Activated CD8-positive, alpha-beta memory T cell treated with anti-CD3 and anti-CD28 coated beads for 36 hours (primary cell): ENCODE measurements at regions not wholly inside any gene's neighbourhood (a gene's known extent, or its start where the extent isn't known, plus 50 kb on each side); places are given as distances from the start of the nearest gene placed in this dataset.

Experiments
- CTCF ChIA-PET: fragments of 350-600 bp; sonication (Branson Sonifier 250); formaldehyde crosslinking; loops from one replicate; lab custom pipeline; 2021; ENCODE audit warnings: antibody characterized with exemption; lab: Charles Lee
- POLR2A ChIA-PET: fragments of 350-600 bp; sonication (Branson Sonifier 250); formaldehyde crosslinking; loops from one replicate; lab custom pipeline; 2021; ENCODE audit warnings: antibody characterized with exemption; lab: Charles Lee

- ChIA-PET CTCF (no interaction called here), POLR2A (no interaction called here)
These were observed 135.9 kb downstream of the PAH start for GRCh38 chr12:102781117-102781516.

- POLR2A ChIA-PET = no interaction called here
- CTCF ChIA-PET = no interaction called here
These were observed 141.0 kb downstream of the PAH start for GRCh38 chr12:102776041-102776440.

- ChIA-PET CTCF (no interaction called here), POLR2A (no interaction called here)
These were observed 147.6 kb downstream of the PAH start for GRCh38 chr12:102769323-102769916.

- POLR2A ChIA-PET = no interaction called here
- CTCF ChIA-PET = no interaction called here
These were observed 150.1 kb downstream of the PAH start for GRCh38 chr12:102766961-102767360.

GRCh38 chr12:102765736-102766135 is 151.3 kb downstream of the PAH start:
- CTCF ChIA-PET = no interaction called here
- POLR2A ChIA-PET = no interaction called here

GRCh38 chr12:102763471-102763870 is 153.6 kb downstream of the PAH start:
- ChIA-PET POLR2A (no interaction called here), CTCF (interaction anchor here (1.2 kb wide), 1 partner anchor 10 kb away, joined by 6 read pairs; no protein-coding TSS in a partner anchor)

- POLR2A ChIA-PET = no interaction called here
These were observed 154.0 kb downstream of the PAH start for GRCh38 chr12:102763061-102763460.

GRCh38 chr12:102760322-102760721 is 156.7 kb downstream of the PAH start:
- CTCF ChIA-PET = no interaction called here

More at GRCh38 chr12:102763061-102763460, 154.0 kb downstream of the PAH start:
- CTCF ChIA-PET = interaction anchor here (1.2 kb wide), 1 partner anchor 11 kb away, joined by 6 read pairs; no protein-coding TSS in a partner anchor

DNA sequence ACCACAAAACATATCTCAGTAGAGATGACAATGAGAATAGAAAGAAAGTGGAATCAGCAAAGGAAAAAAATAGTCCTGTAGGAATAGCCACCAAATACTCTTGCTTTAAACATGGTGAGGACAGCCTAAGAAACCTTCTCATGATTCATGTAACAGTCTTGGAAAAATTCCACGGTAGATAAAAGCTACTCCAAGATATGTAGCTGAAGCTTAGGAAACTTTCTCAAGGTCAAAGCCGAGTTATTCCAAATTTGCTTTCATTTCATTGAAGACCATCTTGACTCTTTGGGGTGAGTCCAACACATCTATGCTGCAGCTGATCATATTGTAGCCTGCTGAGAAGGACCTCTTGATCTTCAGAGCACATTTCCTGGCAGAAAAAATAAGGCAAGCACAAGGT is 157.6 kb downstream of the PAH start:
- POLR2A ChIA-PET = no interaction called here
- CTCF ChIA-PET = no interaction called here

More at GRCh38 chr12:102760322-102760721, 156.7 kb downstream of the PAH start:
- POLR2A ChIA-PET = no interaction called here

GRCh38 chr12:102757882-102758226 is 159.2 kb downstream of the PAH start:
- POLR2A ChIA-PET = no interaction called here
- CTCF ChIA-PET = no interaction called here

GRCh38 chr12:102757154-102757881 is 159.7 kb downstream of the PAH start:
- CTCF ChIA-PET = no interaction called here
- POLR2A ChIA-PET = no interaction called here

DNA sequence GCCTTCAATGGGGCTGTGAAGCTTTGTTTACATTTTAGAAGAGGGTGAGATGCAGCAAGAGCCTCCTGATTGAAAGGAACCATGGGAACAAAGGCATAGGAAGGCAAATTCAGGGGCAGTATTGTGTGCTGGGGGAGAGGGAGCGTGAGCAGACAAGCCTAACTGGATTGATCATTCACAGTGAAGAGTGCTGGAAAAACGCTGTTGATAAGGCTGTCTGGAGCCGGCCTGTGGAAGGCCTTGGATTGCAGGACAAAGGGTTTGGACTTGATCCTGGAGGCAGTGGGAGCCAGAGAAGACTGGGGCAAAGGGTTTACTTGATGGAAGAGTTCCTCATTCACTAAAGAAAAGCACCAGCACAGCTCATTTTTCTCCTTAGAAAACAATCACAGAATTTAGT is 160.5 kb downstream of the PAH start:
- ChIA-PET CTCF (no interaction called here), POLR2A (no interaction called here)

DNA sequence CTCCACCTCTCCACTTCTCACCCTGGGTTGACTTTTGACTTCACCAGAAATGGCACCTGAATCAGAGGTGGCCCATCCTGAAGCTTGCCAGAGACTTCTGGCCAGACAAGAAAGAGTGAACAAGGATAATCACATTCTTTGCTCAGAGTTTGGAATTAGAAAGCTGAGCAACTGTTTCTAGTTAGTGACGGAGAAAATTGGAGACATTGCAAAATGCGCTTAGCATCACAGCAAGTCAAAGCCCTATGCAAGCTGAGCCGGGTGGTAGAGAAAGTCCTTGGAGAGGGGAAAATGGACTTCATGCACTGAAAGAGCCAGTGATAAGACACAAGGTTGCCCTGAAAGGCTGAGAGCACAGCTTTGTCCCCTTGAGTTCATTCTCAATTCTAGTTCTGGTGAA is 161.8 kb downstream of the PAH start:
- ChIA-PET POLR2A (no interaction called here), CTCF (no interaction called here)

- ChIA-PET CTCF (no interaction called here), POLR2A (no interaction called here)
These were observed 163.2 kb downstream of the PAH start for GRCh38 chr12:102753802-102754201.

- POLR2A ChIA-PET = no interaction called here
- CTCF ChIA-PET = no interaction called here
These were observed 168.3 kb downstream of the PAH start for GRCh38 chr12:102748704-102749103.

DNA sequence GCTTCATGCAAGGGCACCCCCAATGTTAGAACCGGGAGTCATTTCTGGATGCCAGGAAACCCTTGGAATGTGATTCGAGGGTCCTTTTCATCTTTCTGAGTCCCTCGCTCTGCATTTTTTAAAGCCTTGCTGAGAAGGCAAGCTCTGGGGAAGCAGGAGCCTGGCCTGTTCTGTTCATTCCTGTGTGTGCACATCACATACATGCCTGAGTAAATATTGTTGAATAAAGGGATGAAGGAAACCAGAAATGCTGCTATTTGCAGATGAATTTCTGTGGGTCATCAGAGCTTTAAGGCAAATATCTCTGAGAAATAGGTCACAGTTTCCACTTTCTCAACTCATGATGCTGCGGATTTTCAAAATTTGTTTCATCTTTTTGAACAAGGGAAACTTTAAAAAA is 170.1 kb downstream of the PAH start:
- ChIA-PET POLR2A (no interaction called here), CTCF (no interaction called here)

DNA sequence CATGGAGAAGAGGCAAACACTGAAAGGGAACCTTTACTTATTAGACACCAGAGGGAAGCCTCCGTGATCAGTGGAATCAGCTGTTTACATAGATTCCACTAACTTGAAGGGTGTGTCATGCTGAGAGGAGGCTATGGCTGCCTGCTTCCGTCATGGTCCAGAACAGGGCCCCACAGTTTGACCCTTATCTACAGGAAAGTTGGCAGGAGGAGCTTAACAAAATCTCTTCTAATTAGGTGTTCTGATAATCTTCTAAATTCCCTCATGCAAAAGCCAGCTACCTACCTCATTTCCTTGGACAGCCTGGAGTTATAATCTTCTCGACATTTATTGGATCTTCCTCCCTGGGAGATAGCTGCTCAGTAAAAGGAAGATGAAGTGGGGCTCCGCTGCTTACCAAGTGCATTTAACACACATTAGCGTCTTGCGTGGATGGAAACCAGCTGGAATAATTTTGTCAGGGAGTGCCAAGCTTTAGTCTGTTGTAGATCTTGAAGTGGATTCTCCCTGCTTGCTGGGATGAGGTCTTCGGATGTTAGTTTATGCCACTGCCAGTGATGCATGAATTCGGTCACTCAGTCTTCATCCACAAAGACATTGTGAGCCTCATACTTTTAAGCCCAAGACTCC is 171.0 kb downstream of the PAH start:
- CTCF ChIA-PET = no interaction called here

DNA sequence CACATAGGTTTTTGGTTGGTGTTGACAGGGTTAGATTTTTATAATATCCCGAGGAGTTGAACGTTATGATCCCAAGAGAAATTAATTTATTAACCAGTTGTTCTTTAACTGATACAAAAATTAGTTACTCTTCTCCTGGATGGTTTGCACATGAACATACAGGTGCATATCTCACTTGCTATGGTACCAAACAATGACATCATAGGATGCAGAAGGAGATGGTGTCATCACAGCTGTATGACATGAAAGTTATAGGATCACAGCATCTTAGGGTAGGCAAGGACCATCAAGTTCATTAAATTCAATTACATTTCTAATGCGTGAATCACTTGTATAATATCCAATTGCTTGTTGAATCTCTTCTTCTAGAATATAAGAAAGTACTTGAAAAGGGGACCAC is 175.8 kb downstream of the PAH start:
- CTCF ChIA-PET = no interaction called here

More for the DNA sequence above, 171.0 kb downstream of the PAH start:
- POLR2A ChIA-PET = no interaction called here

DNA sequence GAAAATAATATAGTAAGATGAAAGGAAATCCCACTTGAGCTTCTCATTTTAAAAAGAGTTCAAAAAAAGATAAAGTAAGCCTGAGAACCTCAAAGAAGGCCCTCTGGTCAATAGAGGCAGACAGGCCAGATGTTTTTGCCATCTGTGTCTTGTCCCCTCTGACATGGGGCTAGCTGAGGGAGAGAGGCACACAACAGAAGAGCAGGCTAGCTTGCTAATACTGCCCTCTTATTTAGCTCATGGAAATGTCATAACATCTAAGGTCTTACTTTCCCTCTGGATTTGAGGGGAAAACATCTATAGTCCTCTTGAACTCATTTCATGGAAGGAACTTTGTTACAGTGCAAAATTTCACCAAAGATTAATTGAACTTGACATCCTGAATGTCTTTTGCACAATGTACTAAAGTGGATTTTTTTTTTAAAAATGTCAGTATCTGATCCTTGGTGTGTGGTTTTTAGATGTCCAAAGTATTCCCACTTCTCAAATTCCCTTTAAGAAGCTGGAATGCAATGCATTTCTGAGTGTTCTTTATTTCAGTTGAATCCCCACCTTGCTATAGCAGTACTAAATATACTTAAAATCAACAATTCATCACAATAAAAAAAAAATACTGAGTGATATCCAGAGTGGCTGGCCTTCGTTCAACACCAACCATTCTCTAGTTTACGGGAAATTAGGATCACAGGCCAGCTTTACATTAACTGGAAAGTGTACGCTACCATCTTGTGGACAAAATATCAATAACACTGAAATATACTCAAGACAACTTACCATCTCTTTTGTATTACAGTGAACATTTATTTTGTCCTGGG is 176.7 kb downstream of the PAH start:
- POLR2A ChIA-PET = no interaction called here
- CTCF ChIA-PET = no interaction called here

More for the DNA sequence above, 175.8 kb downstream of the PAH start:
- POLR2A ChIA-PET = no interaction called here

DNA sequence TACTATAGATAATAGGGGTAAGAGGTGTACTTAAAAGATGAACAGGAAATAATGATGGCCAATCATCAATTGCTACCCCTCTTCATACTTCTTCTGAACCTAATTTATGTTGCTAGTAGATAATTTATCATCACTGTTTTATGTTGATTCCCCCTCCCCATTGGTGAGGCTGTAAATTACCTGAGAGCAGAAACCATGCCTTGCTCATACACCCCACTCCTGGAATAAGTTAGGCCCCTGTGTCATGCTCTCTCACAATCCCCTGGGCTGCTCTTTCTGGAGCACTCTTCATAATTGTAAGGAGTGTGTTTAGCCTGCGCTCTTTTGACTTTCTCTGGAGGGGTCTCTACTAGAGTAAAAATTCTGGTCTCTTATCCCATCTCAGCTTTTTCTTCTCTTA is 180.7 kb downstream of the PAH start:
- ChIA-PET POLR2A (no interaction called here), CTCF (no interaction called here)
